GM12892 (cell line): ENCODE measurements at regions not wholly inside any gene's neighbourhood (a gene's known extent, or its start where the extent isn't known, plus 50 kb on each side); places are given as distances from the start of the nearest gene placed in this dataset.

ENCODE experiments used
- POLR2A ChIP-seq: IDR thresholded peaks from 2 replicates; pipeline ENCODE4 v1.6.1; 2011; ENCODE audit warnings: low read depth, low read length, control low read depth
- POLR2AphosphoS5 ChIP-seq: IDR thresholded peaks from 2 replicates; pipeline ENCODE4 v1.6.1; 2011; ENCODE audit warnings: low read depth, low read length, control low read depth
- TAF1 ChIP-seq: IDR thresholded peaks from 2 replicates; pipeline ENCODE4 v1.6.1; 2011; ENCODE audit warnings: low read depth, mild to moderate bottlenecking, control low read depth, low read length, borderline replicate concordance

- TF ChIP-seq POLR2A = no peak
- TF ChIP-seq TAF1 = no peak
- TF ChIP-seq POLR2AphosphoS5 = no peak
Observed at GRCh38 chr1:38693759-38694158, 165.8 kb downstream of the RRAGC start.
